HepG2 (cell line): ENCODE measurements at regions not wholly inside any gene's neighbourhood (a gene's known extent, or its start where the extent isn't known, plus 50 kb on each side); places are given as distances from the start of the nearest gene placed in this dataset.

ENCODE experiments used
- ATAC-seq: fragments of 200-7000 bp; cut with Tn5 transposase; 3 replicates; pipeline ENCODE4 v1.9.1; 2020; ENCODE audit warnings: mild to moderate bottlenecking, moderate library complexity
- BruUV-seq: library from RNA; stranded (reverse); fragments of 400-500 nt; replicated peaks from 2 replicates; lab custom pipeline; 2021; lab: Mats Ljungman, UMichigan
- CTCF ChIA-PET: fragments of 300-600 bp; formaldehyde crosslinking; extraction: SDS; loops from one replicate; lab custom pipeline; 2021; ENCODE audit warnings: low total read pairs, inconsistent platforms, low intra/inter-chr PET ratio; lab: Yijun Ruan, JAX
- POLR2A ChIA-PET: fragments of 350-600 bp; sonication (Branson Sonifier 250); formaldehyde crosslinking; loops from one replicate; lab custom pipeline; 2020; ENCODE audit warnings: antibody characterized with exemption, inconsistent platforms; lab: Yijun Ruan, JAX
- DNase-seq: peaks from one replicate; pipeline ENCODE4 v3.0.0-alpha.2; 2015; ENCODE audit warnings: low spot score
- FAIRE-seq: peaks from 3 replicates; lab custom pipeline; 2011; peaks lifted over from hg19 to GRCh38; lab: Jason Lieb, UNC
- H2AFZ ChIP-seq: one replicate; pipeline ENCODE4 v1.6.1; 2011; ENCODE audit warnings: low read length, inconsistent platforms
- H3K27ac ChIP-seq: fragments of 300-600 bp; 3 replicates; pipeline ENCODE4 v1.8.0; 2011; ENCODE audit warnings: mixed run types, mild to moderate bottlenecking, mixed read lengths, low read length, inconsistent platforms; ENCODE audit not compliant: insufficient read depth; ENCODE audit errors: extremely low read length
- H3K27me3 ChIP-seq, 2 experiments: fragments of 200-600 bp in 1 of 2; 2 replicates in 1 of 2; 3 replicates in 1 of 2; pipeline versions ENCODE4 v1.6.0 to v1.8.0; 2011; ENCODE audit warnings: low read length in 2 of 2, mild to moderate bottlenecking in 2 of 2, moderate library complexity in 2 of 2, inconsistent platforms in 1 of 2; ENCODE audit not compliant: insufficient read depth in 2 of 2, control insufficient read depth in 1 of 2
- H3K36me3 ChIP-seq, 2 experiments: fragments of 200-600 bp in 1 of 2; replicated peaks in 1 of 2; 2 replicates in 1 of 2; 3 replicates in 1 of 2; pipeline versions ENCODE4 v1.5.1 to v1.8.0; 2011; ENCODE audit warnings: low read length in 2 of 2, inconsistent platforms in 1 of 2; ENCODE audit not compliant: insufficient read depth in 2 of 2, control insufficient read depth in 1 of 2
- H3K4me1 ChIP-seq: 2 replicates; pipeline ENCODE4 v1.5.1; 2012; ENCODE audit warnings: low read length, inconsistent platforms; ENCODE audit not compliant: insufficient read depth
- H3K4me2 ChIP-seq: 2 replicates; pipeline ENCODE4 v1.6.0; 2011; ENCODE audit warnings: low read depth, low read length, inconsistent platforms
- H3K4me3 ChIP-seq, 3 experiments: fragments of 200-600 bp in 1 of 3; sonication (generic), shearing (Covaris generic) in 1 of 3; replicated peaks in 1 of 3; 2 replicates each; pipeline ENCODE4 v1.5.1; 2011 to 2016; ENCODE audit warnings: low read length in 3 of 3, inconsistent platforms in 2 of 3, low read depth in 2 of 3, mild to moderate bottlenecking in 2 of 3, control low read depth in 1 of 3, mixed read lengths in 1 of 3; ENCODE audit not compliant: insufficient read depth in 1 of 3
- H3K79me2 ChIP-seq: one replicate; pipeline ENCODE4 v1.6.1; 2011; ENCODE audit warnings: low read length, inconsistent platforms; ENCODE audit not compliant: insufficient read depth
- H3K9ac ChIP-seq: 2 replicates; pipeline ENCODE4 v1.6.0; 2011; ENCODE audit warnings: mild to moderate bottlenecking, low read depth, low read length, inconsistent platforms; ENCODE audit not compliant: insufficient read depth
- H3K9me3 ChIP-seq: 2 replicates; pipeline ENCODE4 v1.5.1; 2012; ENCODE audit warnings: mild to moderate bottlenecking, low read length
- H4K20me1 ChIP-seq: 2 replicates; pipeline ENCODE4 v1.6.0; 2011; ENCODE audit warnings: inconsistent platforms, mild to moderate bottlenecking, low read length, moderate library complexity; ENCODE audit not compliant: insufficient read depth
- CBX2 ChIP-seq, 2 experiments: fragments of 200-600 bp in 1 of 2; sonication (generic); formaldehyde crosslinking in 1 of 2; IDR thresholded peaks; 2 replicates each; pipeline versions ENCODE4 v1.7.0 to v1.8.1; 2018 to 2022; ENCODE audit warnings: low read depth in 2 of 2, low read length in 1 of 2, mild to moderate bottlenecking in 1 of 2, missing genetic modification reagents in 1 of 2
- ESRRA ChIP-seq: sonication (generic); formaldehyde crosslinking; IDR thresholded peaks from 2 replicates; pipeline ENCODE4 v1.5.1; 2020; ENCODE audit warnings: mild to moderate bottlenecking, low read depth, missing genetic modification reagents
- RFXAP ChIP-seq: sonication (generic); formaldehyde crosslinking; IDR thresholded peaks from 2 replicates; pipeline ENCODE4 v1.4.0; 2020; ENCODE audit warnings: missing genetic modification reagents, borderline replicate concordance
- SAFB2 ChIP-seq: sonication (generic); formaldehyde crosslinking; IDR thresholded peaks from 2 replicates; pipeline ENCODE4 v1.5.1; 2020; ENCODE audit warnings: missing genetic modification reagents, low read depth, mild to moderate bottlenecking, borderline replicate concordance
- TBP ChIP-seq: sonication (generic); formaldehyde crosslinking; IDR thresholded peaks from 2 replicates; pipeline ENCODE4 v1.5.0; 2020; ENCODE audit warnings: missing genetic modification reagents
- ZBTB7B ChIP-seq: sonication (generic); formaldehyde crosslinking; IDR thresholded peaks from 2 replicates; pipeline ENCODE4 v1.4.0; 2020; ENCODE audit warnings: missing genetic modification reagents
- ZFP41 ChIP-seq: sonication (generic); formaldehyde crosslinking; IDR thresholded peaks from 2 replicates; pipeline ENCODE4 v1.4.0; 2020; ENCODE audit warnings: mild to moderate bottlenecking, missing genetic modification reagents, borderline replicate concordance
- ZFX ChIP-seq: sonication (generic); formaldehyde crosslinking; IDR thresholded peaks from 2 replicates; pipeline ENCODE4 v1.4.0; 2020; ENCODE audit warnings: mild to moderate bottlenecking, low read depth, missing genetic modification reagents, moderate library complexity
- ZNF143 ChIP-seq: sonication (generic); formaldehyde crosslinking; IDR thresholded peaks from 2 replicates; pipeline ENCODE4 v1.4.0; 2020; ENCODE audit warnings: missing genetic modification reagents
- ZNF501 ChIP-seq: sonication (generic); formaldehyde crosslinking; IDR thresholded peaks from 2 replicates; pipeline ENCODE4 v1.5.1; 2020; ENCODE audit warnings: mild to moderate bottlenecking, moderate library complexity, missing genetic modification reagents
- ZSCAN22 ChIP-seq: sonication (generic); formaldehyde crosslinking; IDR thresholded peaks from 2 replicates; pipeline ENCODE4 v1.4.0; 2020; ENCODE audit warnings: mild to moderate bottlenecking, missing genetic modification reagents
- WGBS: methylation state at CpG from one replicate; pipeline ENCODE4 v1.1.6; 2017; ENCODE audit warnings: low lambda C conversion rate; 5-methylcytosine and 5-hydroxymethylcytosine counted together
- in situ Hi-C: cut with HindIII; loops from 2 replicates; pipeline ENCODE4 v1.10.0; 2017; ENCODE audit warnings: low pct_unique_long_range_greater_than_20kb; ENCODE audit not compliant: extremely low pct_ligation_motif_present
- intact Hi-C: fragments of 100-400 bp; cut with micrococcal nuclease; formaldehyde crosslinking; loops from one replicate; pipeline ENCODE4 v1.10.0; 2022; ENCODE audit not compliant: unreplicated experiment

DNA sequence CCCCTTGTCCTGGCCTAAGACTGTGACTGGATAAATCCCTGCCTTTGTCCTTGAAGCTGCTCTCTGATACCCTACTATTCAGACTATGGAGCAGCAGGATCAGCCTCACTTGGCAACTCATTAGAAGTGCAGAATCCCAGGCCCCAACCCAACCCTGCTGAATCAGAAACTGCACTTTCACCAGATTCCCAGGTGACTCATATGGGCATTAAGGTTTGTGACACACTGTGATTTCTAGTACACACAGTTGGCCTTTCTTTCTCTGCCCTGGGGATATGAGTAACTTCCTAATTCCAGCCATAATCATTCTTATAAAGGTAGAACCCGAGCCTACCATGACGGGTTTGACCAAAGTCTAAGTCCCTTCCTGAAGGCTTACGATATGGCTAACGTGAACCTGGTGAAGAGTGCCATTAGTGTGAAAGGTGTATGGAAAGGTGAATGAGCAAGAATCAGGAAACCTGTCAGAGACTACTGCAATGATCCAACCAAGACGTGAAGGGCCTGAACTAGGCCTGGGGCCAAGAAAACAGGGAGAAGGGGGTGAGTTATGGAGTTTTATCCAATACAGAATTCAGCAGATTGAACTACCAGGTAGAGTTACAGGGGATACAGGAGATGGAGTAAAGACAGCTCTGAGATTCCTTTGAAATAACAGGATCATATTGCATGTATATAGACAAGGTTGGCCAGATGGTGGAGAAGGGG lies 533.0 kb downstream of the BNC2 start:
- Histone ChIP-seq H3K4me1 (no peaks in the 10 kb centered on the region), H3K27me3 (no peaks in the 10 kb centered on the region), H3K36me3 (no peaks in the 10 kb centered on the region), H4K20me1 (no peaks in the 10 kb centered on the region), H3K79me2 (no peaks in the 10 kb centered on the region), H3K9me3 (no peaks in the 10 kb centered on the region), H3K9ac (no peak overlapping the region), H3K4me3 (no peak overlapping the region), H2AFZ (no peak overlapping the region), H3K4me2 (no peak overlapping the region), H3K27ac (no peak overlapping the region)
- WGBS = under 1% methylated on average over 5 of the region's 5 CpGs
- intact Hi-C loops = no loop called here
- no peak for ATAC-seq
- no peak for DNase-seq
- in situ Hi-C loops = no loop called here
- TF ChIP-seq RFXAP (CRISPR knock-in tag) = no peak
- TF ChIP-seq ZBTB7B (CRISPR knock-in tag) = no peak
- no peak for TF ChIP-seq ESRRA (CRISPR knock-in tag)
- TF ChIP-seq ZFX = no peak
- TF ChIP-seq CBX2 (IDR thresholded peaks at IDR 0.05; ENCODE audit: low read depth, low read length) = no peak
- no peak for TF ChIP-seq CBX2 (CRISPR knock-in tag; IDR thresholded peaks at IDR 0.05; ENCODE audit: low read depth)
- no peak for TF ChIP-seq ZSCAN22 (CRISPR knock-in tag)
- TF ChIP-seq SAFB2 (CRISPR knock-in tag) = no peak
- no peak for TF ChIP-seq ZFP41 (CRISPR knock-in tag)
- TF ChIP-seq ZNF501 = no peak
- no peak for TF ChIP-seq ZNF143 (CRISPR knock-in tag)
- no peak for TF ChIP-seq TBP
- ChIA-PET CTCF (no interaction called here), POLR2A (no interaction called here)
- no peak for FAIRE-seq
- BruUV-seq = no TSS peak
